Keratinocyte (primary cell): ENCODE measurements at regions not wholly inside any gene's neighbourhood (a gene's known extent, or its start where the extent isn't known, plus 50 kb on each side); places are given as distances from the start of the nearest gene placed in this dataset.

Experiments
- DNase-seq: peaks from one replicate; pipeline ENCODE4 v3.0.0-alpha.2; 2011; ENCODE audit warnings: low read depth, missing footprints, low spot score
- FAIRE-seq: peaks from 2 replicates; lab custom pipeline; 2011; peaks lifted over from hg19 to GRCh38; lab: Jason Lieb, UNC
- H2AFZ ChIP-seq: 2 replicates; pipeline ENCODE4 v1.6.0; 2012; ENCODE audit warnings: low read length, control low read depth, inconsistent platforms; ENCODE audit not compliant: control insufficient read depth
- H3K27ac ChIP-seq: 2 replicates; pipeline ENCODE4 v1.5.1; 2011; ENCODE audit warnings: low read length; ENCODE audit not compliant: control insufficient read depth, insufficient read depth
- H3K27me3 ChIP-seq: 3 replicates; pipeline ENCODE4 v1.6.0; 2011; ENCODE audit warnings: low read length; ENCODE audit not compliant: control insufficient read depth, insufficient read depth; ENCODE audit errors: extremely low read depth
- H3K36me3 ChIP-seq, 2 experiments: 2 replicates in 1 of 2; 3 replicates in 1 of 2; pipeline ENCODE4 v1.5.1; 2011; ENCODE audit warnings: low read length in 2 of 2, mild to moderate bottlenecking in 1 of 2; ENCODE audit not compliant: control insufficient read depth in 2 of 2, insufficient read depth in 2 of 2; ENCODE audit errors: extremely low read depth in 1 of 2
- H3K4me1 ChIP-seq: 3 replicates; pipeline ENCODE4 v1.5.1; 2011; ENCODE audit warnings: low read length; ENCODE audit not compliant: control insufficient read depth, insufficient read depth; ENCODE audit errors: extremely low read depth
- H3K4me2 ChIP-seq: 3 replicates; pipeline ENCODE4 v1.6.0; 2011; ENCODE audit warnings: low read depth, low read length; ENCODE audit not compliant: control insufficient read depth, insufficient read depth; ENCODE audit errors: extremely low read depth
- H3K4me3 ChIP-seq, 3 experiments: fragments of 200-600 bp in 1 of 3; sonication (generic) in 1 of 3; 2 replicates in 2 of 3; 3 replicates in 1 of 3; pipeline ENCODE4 v1.5.1; 2011 to 2016; ENCODE audit warnings: low read length in 3 of 3, mild to moderate bottlenecking in 3 of 3, control low read depth in 2 of 3, inconsistent platforms in 1 of 3, low read depth in 1 of 3, mixed read lengths in 1 of 3, mixed run types in 1 of 3, moderate library complexity in 1 of 3; ENCODE audit not compliant: control insufficient read depth in 2 of 3, insufficient read depth in 2 of 3; ENCODE audit errors: extremely low read depth in 1 of 3
- H3K79me2 ChIP-seq: 2 replicates; pipeline ENCODE4 v1.6.0; 2012; ENCODE audit warnings: low read length; ENCODE audit not compliant: control insufficient read depth, insufficient read depth
- H3K9ac ChIP-seq: 3 replicates; pipeline ENCODE4 v1.6.0; 2011; ENCODE audit warnings: low read length; ENCODE audit not compliant: control insufficient read depth, insufficient read depth; ENCODE audit errors: extremely low read depth
- H3K9me1 ChIP-seq: 3 replicates; pipeline ENCODE4 v1.6.0; 2011; ENCODE audit warnings: low read length; ENCODE audit not compliant: control insufficient read depth, insufficient read depth; ENCODE audit errors: extremely low read depth
- H3K9me3 ChIP-seq: 2 replicates; pipeline ENCODE4 v1.5.1; 2012; ENCODE audit warnings: low read depth, low read length; ENCODE audit not compliant: control insufficient read depth
- H4K20me1 ChIP-seq: 3 replicates; pipeline ENCODE4 v1.6.0; 2011; ENCODE audit warnings: low read length; ENCODE audit not compliant: control insufficient read depth, insufficient read depth; ENCODE audit errors: extremely low read depth
- CTCF ChIP-seq, 3 experiments: IDR thresholded peaks in 1 of 3; conservative IDR thresholded peaks in 1 of 3; optimal IDR thresholded peaks in 1 of 3; 2 replicates in 2 of 3; 3 replicates in 1 of 3; pipeline versions ENCODE3 to v1.5.1; 2011; ENCODE audit warnings: low read length in 3 of 3, mild to moderate bottlenecking in 3 of 3, moderate library complexity in 2 of 3, control low read depth in 1 of 3, inconsistent platforms in 1 of 3; ENCODE audit not compliant: insufficient read depth in 2 of 3; ENCODE audit errors: extremely low read depth in 1 of 3
- EZH2 ChIP-seq: IDR thresholded peaks from one replicate; pipeline ENCODE4 v1.6.1; 2012; ENCODE audit warnings: inconsistent platforms, mild to moderate bottlenecking, low read length, moderate library complexity
- dilution Hi-C: fragments of 300-500 bp; cut with MboI; formaldehyde crosslinking; loops from one replicate; pipeline ENCODE4 v1.7.0; 2020; ENCODE audit warnings: low sequenced_read_pairs; ENCODE audit not compliant: extremely low pct_ligation_motif_present

- no peak overlapping the region for H3K9ac ChIP-seq
- no peaks in the 10 kb centered on the region for H3K27me3 ChIP-seq
- H3K4me1 ChIP-seq = no peaks in the 10 kb centered on the region
- DNase-seq (no peak), FAIRE-seq (no peak)
- H3K9me1 ChIP-seq = no peaks in the 10 kb centered on the region
- H3K36me3 ChIP-seq = no peaks in the 10 kb centered on the region
- H3K9me3 ChIP-seq = no peaks in the 10 kb centered on the region
- no peak overlapping the region for H3K4me2 ChIP-seq
- TF ChIP-seq CTCF (optimal IDR thresholded peaks at IDR 0.05 in 1 of 3, IDR thresholded peaks at IDR 0.05 in 1 of 3, conservative IDR thresholded peaks at IDR 0.05 in 1 of 3; ENCODE audit: extremely low read depth in 1 of 3, insufficient read depth in 2 of 3, low read length in 3 of 3) (no peak), EZH2 (no peak)
- H3K27ac ChIP-seq = no peak overlapping the region
- dilution Hi-C loops = no loop called here
- H2AFZ ChIP-seq = no peak overlapping the region
- no peak overlapping the region for H3K4me3 ChIP-seq
- H3K79me2 ChIP-seq = no peaks in the 10 kb centered on the region
- H4K20me1 ChIP-seq = no peaks in the 10 kb centered on the region
Observed at GRCh38 chr16:60261425-60261824, 1527.3 kb upstream of the GOT2 start.

GRCh38 chr16:60259956-60260355 lies 1525.8 kb upstream of the GOT2 start:
- no peak for DNase-seq
- H3K27me3 ChIP-seq = no peaks in the 10 kb centered on the region
- H4K20me1 ChIP-seq = no peaks in the 10 kb centered on the region
- no peaks in the 10 kb centered on the region for H3K9me3 ChIP-seq
- H3K4me1 ChIP-seq = no peaks in the 10 kb centered on the region
- TF ChIP-seq EZH2 = no peak
- no peak for TF ChIP-seq CTCF (optimal IDR thresholded peaks at IDR 0.05 in 1 of 3, IDR thresholded peaks at IDR 0.05 in 1 of 3, conservative IDR thresholded peaks at IDR 0.05 in 1 of 3; ENCODE audit: extremely low read depth in 1 of 3, insufficient read depth in 2 of 3, low read length in 3 of 3)
- no peaks in the 10 kb centered on the region for H3K9me1 ChIP-seq
- no peak overlapping the region for H3K27ac ChIP-seq
- FAIRE-seq = no peak
- no peak overlapping the region for H2AFZ ChIP-seq
- dilution Hi-C loops = no loop called here
- no peak overlapping the region for H3K4me3 ChIP-seq
- H3K36me3 ChIP-seq = no peaks in the 10 kb centered on the region
- no peak overlapping the region for H3K9ac ChIP-seq
- no peaks in the 10 kb centered on the region for H3K79me2 ChIP-seq
- no peak overlapping the region for H3K4me2 ChIP-seq
